HepG2 (cell line): ENCODE measurements at regions not wholly inside any gene's neighbourhood (a gene's known extent, or its start where the extent isn't known, plus 50 kb on each side); places are given as distances from the start of the nearest gene placed in this dataset.

ENCODE experiments used
- EP300 ChIP-seq, 3 experiments: sonication (generic) in 1 of 3; formaldehyde crosslinking in 1 of 3; IDR thresholded peaks; 2 replicates each; pipeline versions ENCODE4 v1.5.1 to v1.6.1; 2011 to 2020; ENCODE audit warnings: low read depth in 2 of 3, low read length in 2 of 3, borderline replicate concordance in 1 of 3, improper control_type of control experiment in 1 of 3, mild to moderate bottlenecking in 1 of 3, missing genetic modification reagents in 1 of 3, moderate library complexity in 1 of 3
- NCOA1 ChIP-seq: sonication (generic); formaldehyde crosslinking; IDR thresholded peaks from 2 replicates; pipeline ENCODE4 v1.9.0; 2021; ENCODE audit warnings: missing genetic modification reagents
- RARG ChIP-seq: sonication (generic); formaldehyde crosslinking; IDR thresholded peaks from 2 replicates; pipeline ENCODE4 v1.4.0; 2020; ENCODE audit warnings: low read depth, mild to moderate bottlenecking, missing genetic modification reagents
- REXO4 ChIP-seq: sonication (generic); formaldehyde crosslinking; IDR thresholded peaks from 2 replicates; pipeline ENCODE4 v1.8.0; 2022; ENCODE audit warnings: missing genetic modification reagents, mild to moderate bottlenecking, borderline replicate concordance
- RNF2 ChIP-seq: fragments of 450-650 bp; conservative IDR thresholded peaks from 2 replicates; pipeline ENCODE4 v1.6.1; 2016; ENCODE audit warnings: low read depth
- TBP ChIP-seq: sonication (generic); formaldehyde crosslinking; IDR thresholded peaks from 2 replicates; pipeline ENCODE4 v1.5.0; 2020; ENCODE audit warnings: missing genetic modification reagents
- ZNF644 ChIP-seq: IDR thresholded peaks from 2 replicates; pipeline ENCODE4 v1.6.1; 2016; ENCODE audit warnings: low read depth
- TF ChIP-seq, protein P1 (sequence below): sonication (generic); formaldehyde crosslinking; IDR thresholded peaks from 2 replicates; pipeline ENCODE4 v1.8.1; 2023; ENCODE audit warnings: missing genetic modification reagents, mild to moderate bottlenecking, borderline replicate concordance

DNA sequence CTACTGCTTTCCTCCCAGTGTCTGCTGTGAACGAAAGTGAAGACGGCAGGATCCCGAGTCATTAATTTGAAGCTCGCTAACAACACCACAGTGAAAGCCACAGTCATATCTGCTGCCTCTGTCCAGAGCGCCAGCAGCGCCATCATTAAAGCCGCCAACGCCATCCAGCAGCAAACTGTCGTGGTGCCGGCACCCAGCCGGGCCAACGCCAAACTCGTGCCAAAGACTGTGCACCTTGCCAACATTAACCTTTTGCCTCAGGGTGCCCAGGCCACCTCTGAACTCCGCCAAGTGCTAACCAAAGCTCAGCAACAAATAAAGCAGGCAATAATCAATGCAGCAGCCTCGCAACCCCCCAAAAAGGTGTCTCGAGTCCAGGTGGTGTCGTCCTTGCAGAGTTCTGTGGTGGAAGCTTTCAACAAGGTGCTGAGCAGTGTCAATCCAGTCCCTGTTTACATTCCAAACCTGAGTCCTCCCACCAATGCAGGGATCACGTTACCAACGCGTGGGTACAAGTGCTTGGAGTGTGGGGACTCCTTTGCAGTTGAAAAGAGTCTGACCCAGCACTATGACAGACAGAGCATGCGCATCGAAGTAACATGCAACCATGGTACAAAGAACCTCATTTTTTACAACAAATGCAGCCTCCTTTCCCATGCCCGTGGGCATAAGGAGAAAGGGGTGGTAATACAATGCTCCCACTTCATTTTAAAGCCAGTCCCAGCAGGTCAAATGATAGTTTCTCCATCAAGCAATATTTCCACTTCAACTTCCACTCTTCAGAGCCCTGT is 94.8 kb upstream of the KCNMA1 start:
- no peak for TF ChIP-seq ZNF644
- no peak for TF ChIP-seq NCOA1 (CRISPR knock-in tag)
- TF ChIP-seq RARG (CRISPR knock-in tag), result no peak
- TF ChIP-seq RNF2, result no peak
- TF ChIP-seq EP300 (IDR thresholded peaks at IDR 0.05; ENCODE audit: low read depth in 2 of 2, low read length in 2 of 2), result no peak
- no peak for TF ChIP-seq EP300 (CRISPR knock-in tag; IDR thresholded peaks at IDR 0.05; ENCODE audit: borderline replicate concordance)
- TF ChIP-seq TBP (CRISPR knock-in tag), result no peak
- TF ChIP-seq, protein P1, sequence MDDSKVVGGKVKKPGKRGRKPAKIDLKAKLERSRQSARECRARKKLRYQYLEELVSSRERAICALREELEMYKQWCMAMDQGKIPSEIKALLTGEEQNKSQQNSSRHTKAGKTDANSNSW (CRISPR knock-in tag), result no peak
- no peak for TF ChIP-seq REXO4 (CRISPR knock-in tag)
